Activated naive CD4-positive, alpha-beta T cell treated with anti-CD3 and anti-CD28 coated beads, Interleukin-2, amount 50 U/mL, for 16 hours (primary cell): ENCODE measurements at regions not wholly inside any gene's neighbourhood (a gene's known extent, or its start where the extent isn't known, plus 50 kb on each side); places are given as distances from the start of the nearest gene placed in this dataset.

ENCODE experiments used
- DNase-seq: peaks from one replicate; pipeline ENCODE4 v3.0.0-alpha.2; 2020

DNA sequence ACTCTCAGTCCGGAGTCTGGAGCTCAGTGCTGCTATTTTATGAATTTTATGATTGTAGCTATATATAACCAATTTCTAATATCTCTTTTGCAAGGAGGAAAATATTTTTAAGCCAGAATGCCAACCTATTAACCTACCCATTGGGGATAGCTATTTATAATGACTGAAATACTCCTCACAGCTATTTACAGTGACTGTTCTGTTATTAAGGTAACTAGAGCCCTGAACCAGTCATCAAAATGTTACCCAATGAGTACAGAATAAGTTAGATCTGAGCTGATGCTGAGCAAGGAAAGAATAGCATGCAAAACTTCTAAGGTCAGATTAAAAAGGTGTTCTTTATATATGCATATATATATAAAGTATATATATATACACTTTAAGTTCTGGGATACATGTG, 79.6 kb upstream of the PPP2R3A start:
- no peak for DNase-seq

DNA sequence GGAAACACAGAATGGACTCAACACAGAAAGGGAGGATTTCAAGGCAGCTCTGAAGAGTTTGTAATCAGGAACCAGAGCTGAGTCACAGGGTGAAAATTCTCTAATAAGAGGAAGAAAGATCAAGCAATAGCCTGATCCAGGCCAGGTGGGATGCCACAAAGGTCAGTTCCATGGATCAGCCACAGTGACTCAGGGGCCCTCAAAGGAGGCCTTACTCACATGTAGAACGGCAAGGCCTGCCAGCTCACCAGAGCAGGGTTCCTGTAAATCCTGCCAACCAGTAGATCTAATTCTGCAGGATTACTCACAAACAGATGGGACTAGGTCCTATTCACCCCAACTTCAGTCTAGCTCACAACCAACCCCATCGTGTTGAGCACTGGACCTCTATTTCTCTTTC, 78.3 kb upstream of the PPP2R3A start:
- no peak for DNase-seq

DNA sequence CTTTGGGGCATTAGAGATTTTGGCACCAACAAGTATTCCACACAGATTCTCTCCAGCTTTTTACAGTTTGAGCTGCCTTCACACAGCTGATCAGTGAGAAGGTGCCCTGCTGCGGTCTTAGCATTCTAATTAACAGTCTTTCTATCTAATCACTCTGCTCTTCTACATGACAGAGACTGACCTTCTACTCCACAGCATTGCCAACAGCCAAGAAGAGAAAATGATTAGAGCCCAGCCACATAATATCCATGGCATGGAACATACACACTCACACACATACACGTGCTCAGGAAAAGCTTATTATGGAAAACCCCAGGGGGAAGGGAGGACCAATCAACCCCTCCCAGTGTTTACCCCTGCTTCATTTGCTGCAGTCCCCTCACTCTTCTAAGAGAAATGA, 76.1 kb upstream of the PPP2R3A start:
- no peak for DNase-seq

DNA sequence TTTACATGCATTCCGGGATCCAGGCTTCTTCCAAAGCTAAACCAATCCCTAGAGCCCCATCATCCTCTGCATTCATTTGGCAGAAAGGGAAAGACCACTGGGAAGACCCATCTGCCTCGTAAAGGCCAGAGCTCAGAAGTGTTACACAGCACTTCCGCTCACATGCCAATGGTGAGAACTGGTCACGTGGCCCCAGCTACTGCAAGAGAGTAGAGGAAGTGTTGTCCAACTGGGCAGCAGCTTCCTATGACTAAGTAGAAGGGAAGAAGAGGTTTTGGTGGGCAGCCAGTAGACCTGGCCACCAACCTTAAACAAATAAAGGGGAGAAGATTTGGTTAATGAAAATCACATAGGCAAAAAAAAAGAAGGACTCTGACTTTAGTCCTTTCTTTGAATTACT, 74.4 kb upstream of the PPP2R3A start:
- no peak for DNase-seq

DNA sequence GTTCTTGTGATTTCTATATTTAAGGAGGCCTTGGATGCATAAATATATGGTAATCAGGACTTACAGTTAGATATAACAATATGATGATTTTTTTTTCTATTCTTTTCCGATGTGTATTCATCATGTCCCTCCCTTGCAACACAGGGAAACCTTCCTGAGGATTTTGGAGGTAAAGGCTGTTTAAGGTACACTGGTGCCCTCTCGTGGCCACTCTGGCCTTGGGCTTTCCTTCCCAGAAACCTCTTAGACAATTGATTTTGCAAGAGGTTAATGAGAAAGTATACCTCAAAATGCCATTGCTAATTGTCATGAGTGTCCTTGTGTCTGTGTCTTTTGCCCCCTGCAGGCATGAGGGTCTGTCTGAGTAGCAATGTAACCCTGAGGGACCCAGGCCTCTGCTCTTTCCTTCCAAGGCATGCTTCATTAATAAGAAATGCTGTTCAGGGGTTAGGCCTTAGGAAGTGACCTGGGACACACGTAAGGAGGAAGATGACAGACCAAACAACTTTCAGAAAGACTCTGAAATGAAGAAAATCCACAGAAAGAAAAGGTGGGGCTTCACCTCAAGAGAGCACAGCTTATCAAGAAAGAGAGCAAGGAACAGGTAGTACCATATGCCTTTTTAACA, 70.3 kb upstream of the PPP2R3A start:
- peak; percentile 25 for DNase-seq

DNA sequence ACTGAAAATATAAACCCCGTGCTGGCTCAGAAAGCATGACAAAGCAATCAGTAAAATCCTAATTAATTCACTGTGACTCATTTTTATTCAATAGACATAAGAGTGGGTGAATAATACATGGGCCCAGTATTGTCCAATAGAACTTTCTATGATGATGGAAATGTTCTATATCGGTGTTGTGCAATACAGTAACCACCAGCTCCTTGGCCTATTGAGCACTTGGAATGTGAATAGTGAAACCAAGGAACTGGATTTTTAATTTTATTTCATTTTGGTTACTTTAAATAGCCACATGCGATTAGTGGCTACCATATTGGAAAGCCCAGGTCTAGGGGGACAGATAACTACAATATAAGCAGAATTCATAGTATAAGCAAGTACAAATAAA, 69.8 kb upstream of the PPP2R3A start:
- no peak for DNase-seq

DNA sequence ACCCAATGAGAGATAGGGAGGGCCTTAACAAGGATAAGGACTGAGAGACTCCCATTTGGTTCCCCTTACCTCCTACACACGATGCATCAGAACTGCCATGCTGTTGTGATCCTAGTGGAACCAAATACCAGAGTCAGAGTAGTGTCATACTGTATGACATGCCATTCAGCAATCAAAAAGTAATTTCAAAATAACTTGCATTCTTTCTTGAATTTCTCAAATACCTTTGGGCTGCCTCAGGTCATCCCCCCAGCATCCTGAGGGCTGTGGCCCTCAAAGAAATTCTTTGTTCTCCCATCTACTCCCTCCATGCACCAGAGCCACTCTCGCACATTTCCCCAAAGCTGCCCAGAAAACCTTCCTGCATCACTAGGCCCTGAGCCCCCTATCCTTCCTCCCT, 68.9 kb upstream of the PPP2R3A start:
- DNase-seq = no peak

DNA sequence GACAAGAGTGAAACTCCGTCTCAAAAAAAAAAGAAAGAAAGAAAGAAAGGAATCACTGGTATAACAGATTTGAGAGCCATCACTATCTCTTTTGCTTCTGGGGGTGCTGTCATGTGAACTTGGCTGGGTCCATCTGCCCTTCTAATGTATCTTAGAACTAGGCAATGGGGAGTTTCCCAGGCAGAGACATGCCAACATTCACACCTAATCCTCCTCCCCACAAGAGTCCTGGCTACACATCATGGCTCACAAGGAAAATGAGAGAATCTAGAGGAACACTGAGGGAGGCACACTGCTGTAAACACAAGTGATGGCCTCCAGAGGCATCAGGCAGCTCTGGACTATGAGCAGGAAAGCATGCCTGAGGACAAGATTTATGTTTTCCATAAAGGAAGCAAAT, 67.8 kb upstream of the PPP2R3A start:
- no peak for DNase-seq

DNA sequence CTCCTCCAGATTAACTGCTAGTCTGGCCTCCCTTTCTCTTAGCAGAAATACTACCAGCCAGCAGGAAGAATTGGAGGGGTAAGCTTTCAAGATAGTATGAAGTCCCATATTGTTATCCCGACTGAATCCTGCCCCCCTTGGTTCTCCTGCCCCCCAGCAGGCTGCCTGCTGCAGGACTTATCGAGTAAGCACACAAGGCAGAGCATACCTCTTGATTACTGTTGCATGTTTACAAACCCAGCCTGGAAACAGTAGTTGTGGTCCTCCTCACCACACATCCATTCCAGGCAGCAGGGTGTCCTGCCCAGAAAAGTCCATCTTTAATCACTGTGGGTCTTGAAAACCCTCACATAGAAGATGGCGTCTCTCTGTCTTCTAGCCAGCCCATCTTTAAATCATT, 66.8 kb upstream of the PPP2R3A start:
- no peak for DNase-seq

DNA sequence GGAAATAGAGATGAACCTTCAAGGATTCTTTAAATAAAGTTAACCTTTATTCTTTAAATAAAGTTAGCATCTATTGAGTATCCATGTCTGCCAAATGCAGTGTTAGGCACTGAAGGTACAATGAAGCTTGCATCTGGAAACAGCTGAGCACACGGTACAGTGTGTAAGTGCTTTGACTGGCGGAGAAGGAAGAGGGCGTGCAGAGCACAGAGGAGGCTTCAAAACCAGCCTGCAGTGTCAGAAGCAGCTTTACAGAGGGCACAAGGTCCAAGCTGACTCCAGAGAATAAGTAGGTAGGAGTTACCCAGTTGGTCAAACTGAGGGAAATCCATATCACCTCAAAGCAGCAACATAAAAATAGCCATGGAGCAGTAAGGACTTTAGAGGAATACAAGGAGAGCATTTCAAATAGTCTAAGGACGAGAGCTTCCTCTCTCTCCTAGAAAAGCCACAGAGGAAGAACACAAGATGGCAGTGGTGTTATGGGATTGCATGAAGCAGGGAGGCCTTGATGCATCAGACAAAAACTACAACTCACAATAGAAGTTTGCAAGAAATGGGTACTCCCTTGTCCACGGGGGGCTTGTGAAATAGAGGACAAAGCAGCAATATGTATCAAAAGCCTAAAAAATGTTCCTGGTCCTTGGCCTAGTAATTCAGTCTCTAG, 60.3 kb upstream of the PPP2R3A start:
- DNase-seq = no peak

DNA sequence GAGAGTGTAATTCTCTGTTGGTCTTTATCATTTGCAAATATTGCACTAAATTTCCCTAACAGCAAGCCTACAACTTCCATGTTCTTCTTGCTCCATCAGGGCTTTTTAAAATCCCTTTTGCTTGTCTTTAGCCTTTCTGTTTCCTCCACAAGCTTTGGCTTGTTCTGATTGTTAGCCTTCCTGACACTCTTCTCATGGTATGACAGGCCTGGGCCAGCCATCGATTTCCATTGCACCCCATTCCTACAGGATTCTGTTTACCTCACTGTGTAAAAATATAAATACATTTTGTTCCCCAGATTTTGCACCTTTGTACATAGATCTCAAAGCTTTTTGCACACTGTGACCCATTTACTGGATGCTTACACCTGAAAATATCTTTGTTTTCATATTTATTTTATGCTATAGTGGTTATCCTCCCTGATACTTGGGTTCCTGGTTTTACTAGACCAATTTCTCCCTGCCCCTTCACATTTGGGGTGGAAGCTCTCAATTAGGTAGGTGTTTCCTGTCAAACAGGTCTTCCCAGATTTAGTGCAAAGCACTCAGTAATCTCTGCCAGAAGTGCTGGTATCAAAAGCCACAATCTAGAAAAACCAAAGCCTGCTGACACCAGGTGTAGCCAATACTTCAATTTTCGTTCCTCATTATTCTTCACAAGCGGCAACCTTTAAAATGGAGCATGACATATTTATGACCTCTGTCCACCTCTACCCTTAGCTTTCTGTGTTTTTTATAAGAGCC, 57.9 kb upstream of the PPP2R3A start:
- no peak for DNase-seq

DNA sequence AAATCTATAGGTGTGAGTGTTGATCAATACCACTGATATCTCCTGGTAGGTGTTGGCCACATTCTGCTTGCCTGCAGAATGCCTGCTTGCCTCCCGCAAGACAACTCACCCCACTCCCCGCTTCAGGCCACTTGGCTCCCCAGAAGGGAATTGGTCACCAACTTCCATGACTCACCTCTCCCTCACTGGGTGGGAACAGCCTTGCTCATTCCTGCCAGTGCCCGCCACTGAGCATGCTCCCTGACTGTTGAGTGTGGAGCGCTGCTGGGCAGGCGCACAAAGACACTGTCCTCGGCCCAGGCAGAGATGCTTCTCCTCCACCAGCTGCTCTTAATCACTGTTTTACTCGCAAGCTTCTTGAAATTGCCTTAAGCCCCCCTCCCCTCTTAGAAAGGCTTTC, 57.3 kb upstream of the PPP2R3A start:
- no peak for DNase-seq

DNA sequence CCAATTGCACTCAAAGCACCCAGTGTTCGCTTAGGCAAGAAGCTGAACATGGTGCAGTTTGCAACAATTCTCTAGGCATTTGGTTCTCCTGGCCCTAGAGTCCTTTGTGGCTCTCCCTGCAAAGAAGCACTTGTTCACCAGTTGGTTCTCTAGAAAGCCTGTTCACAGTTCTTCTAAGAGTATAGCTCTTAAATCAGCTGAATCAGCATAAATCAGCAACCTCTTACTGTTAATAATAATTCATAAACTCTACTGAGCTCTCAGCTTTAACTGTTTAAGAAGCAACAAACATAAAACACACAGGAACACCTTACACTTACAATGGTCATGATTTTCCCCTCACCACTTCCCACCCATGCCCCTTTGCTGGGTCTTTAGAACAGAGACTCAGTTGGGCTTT, 56.8 kb upstream of the PPP2R3A start:
- no peak for DNase-seq

DNA sequence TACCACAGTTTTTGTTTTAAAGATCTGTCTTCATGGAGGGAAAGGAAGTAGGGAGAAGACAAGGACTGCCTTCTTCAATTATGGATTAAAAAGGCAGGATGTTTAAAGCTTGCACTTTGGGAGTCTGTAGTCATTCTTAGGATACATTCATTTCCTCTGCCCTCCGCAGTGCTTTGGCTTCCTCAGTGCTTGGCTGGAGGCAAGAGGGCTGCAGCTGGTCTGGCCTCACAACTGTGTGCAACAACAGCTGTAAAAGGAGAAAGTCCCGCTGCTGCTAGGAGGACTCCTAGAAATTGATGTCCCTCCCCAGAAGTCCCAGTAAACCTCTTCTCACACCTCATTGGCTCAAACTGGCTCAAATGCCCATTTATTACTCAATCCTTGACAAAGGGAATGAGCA, 54.4 kb upstream of the PPP2R3A start:
- DNase-seq = no peak

DNA sequence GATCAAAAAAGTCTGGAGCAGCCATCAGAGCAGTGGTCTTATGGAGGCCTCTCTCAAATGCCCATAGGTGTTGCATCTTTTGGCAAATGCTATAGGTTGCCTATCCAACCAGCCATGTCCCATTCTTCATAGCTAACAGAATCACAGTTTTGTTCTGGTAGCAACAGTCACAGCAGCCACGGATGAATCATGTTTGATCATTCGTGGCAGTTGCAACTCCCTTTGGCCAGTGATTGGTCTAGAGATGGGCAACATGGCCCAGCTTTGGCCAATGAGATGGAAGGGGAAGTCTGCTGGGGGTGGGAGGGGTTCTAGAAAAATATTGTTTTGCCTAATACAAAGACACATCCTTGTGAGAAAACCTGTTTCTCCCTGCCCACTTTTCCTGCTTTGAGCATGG, 50.3 kb upstream of the PPP2R3A start:
- no peak for DNase-seq
